Heart left ventricle (tissue), 16 donors: ENCODE measurements at regions not wholly inside any gene's neighbourhood (a gene's known extent, or its start where the extent isn't known, plus 50 kb on each side); places are given as distances from the start of the nearest gene placed in this dataset.

ENCODE experiments used
- ATAC-seq, 4 donors: fragments of 200-7000 bp; cut with Tn5 transposase; one replicate each; pipeline ENCODE4 v1.9.1; 2020 to 2022; ENCODE audit warnings: moderate library complexity in 4 of 4, mild to moderate bottlenecking in 3 of 4, moderate number of reproducible peaks in 1 of 4
- DNase-seq, 5 donors: peaks; one replicate each; pipeline ENCODE4 v3.0.0-alpha.2; 2020
- H3K27ac ChIP-seq, 12 donors: fragments of 200-600 bp; sonication (generic) in 4 of 12; one replicate each; pipeline versions ENCODE4 v1.5.0 to v1.8.0; 2016 to 2022; ENCODE audit warnings: mild to moderate bottlenecking in 2 of 12
- H3K27me3 ChIP-seq, 9 donors: fragments of 200-600 bp; sonication (generic) in 2 of 9; one replicate each; pipeline versions ENCODE4 v1.5.1 to v1.8.0; 2016 to 2022; ENCODE audit warnings: mild to moderate bottlenecking in 3 of 9
- H3K36me3 ChIP-seq, 9 donors: fragments of 200-600 bp; sonication (generic) in 2 of 9; one replicate each; pipeline versions ENCODE4 v1.5.0 to v1.8.0; 2018 to 2022; ENCODE audit warnings: mild to moderate bottlenecking in 2 of 9
- H3K4me1 ChIP-seq, 12 donors: fragments of 200-600 bp; sonication (generic) in 4 of 12; one replicate each; pipeline versions ENCODE4 v1.5.0 to v1.8.0; 2016 to 2022; ENCODE audit warnings: mild to moderate bottlenecking in 3 of 12
- H3K4me3 ChIP-seq, 12 donors: fragments of 200-600 bp; sonication (generic) in 4 of 12; one replicate each; pipeline versions ENCODE4 v1.5.0 to v1.8.0; 2017 to 2022; ENCODE audit warnings: mild to moderate bottlenecking in 9 of 12, moderate library complexity in 4 of 12
- H3K9me3 ChIP-seq, 12 donors: fragments of 200-600 bp; sonication (generic) in 4 of 12; one replicate each; pipeline versions ENCODE4 v1.5.0 to v1.8.0; 2016 to 2022; ENCODE audit warnings: mild to moderate bottlenecking in 1 of 12
- CTCF ChIP-seq, 12 donors: fragments of 200-600 bp; sonication (generic) in 4 of 12; IDR thresholded peaks; one replicate each; pipeline versions ENCODE4 v1.5.0 to v1.8.0; 2018 to 2022; ENCODE audit warnings: antibody characterized with exemption in 12 of 12, mild to moderate bottlenecking in 5 of 12
- POLR2A ChIP-seq, 2 donors: fragments of 450-650 bp; IDR thresholded peaks; one replicate each; pipeline ENCODE4 v1.6.1; 2017; ENCODE audit warnings: antibody characterized with exemption in 2 of 2, mild to moderate bottlenecking in 2 of 2, moderate library complexity in 2 of 2
- WGBS, 4 donors: extraction: QIAGEN DNeasy Blood & Tissue Kit in 2 of 4; methylation state at CpG; one replicate each; pipeline versions ENCODE4 v1.1.5 to v1.1.7; 2013 to 2018; 5-methylcytosine and 5-hydroxymethylcytosine counted together
- intact Hi-C, 10 donors: fragments of 100-400 bp; cut with DNase I; formaldehyde crosslinking; loops; one replicate each; pipeline versions ENCODE4 v1.11.1 to v1.14.2; 2022
- donor health status: ischemic (EF 13 %, LVEDD 7.1; RV severe dilation, severe dysfunction).
- donor health status: healthy with polysubstance abuse.
- donor health status: DM: no; HTN: yes; CAD: no.
- donor health status: DM: no; HTN: no; CAD: no.
- donor health status: ischemic (EF 25% LVEDD 6.9; RV normal size, moderate dysfunction).
- donor health status: ischemic (EF 25% LVEDD 5.7; RV mildly dilated, moderate dysfunction).
- donor health status: healthy.
- donor health status: DM: yes; HTN: yes; CAD: no.
- donor health status: ischemic (EF 35%, LVEDD 5.7; RV mildly dilated, moderate dysfunction).
- donor health status: nonischemic (EF 11% LVEDD 7.7; RV severe dilation, severe dysfunction).
- donor health status: DM: yes; HTN: yes; CAD: no.
- donor health status: PGD.
- donor health status: ischemic (EF 29% LVEDD 5.4; RV normal size, mild dysfunction).
- donor health status: nonischemic (EF 23%, LVEDD 6.1; RV moderate dilation, normal function).

- ATAC-seq: peak; percentile 84 to 95 (median 92)
- H3K27ac ChIP-seq: peak overlapping the region in 7 of 12 donors; percentile 55 to 95 (median 66)
- intact Hi-C loops: loop anchor here in 1 of 10 donors (10.0 kb wide), 1 partner anchor 60 kb away; no protein-coding TSS in a partner anchor
- TF ChIP-seq POLR2A (IDR thresholded peaks at IDR 0.05) (no peak), CTCF (IDR thresholded peaks at IDR 0.05) (no peak)
- peak in 2 of 5 donors; percentile 15 to 24 for DNase-seq
- peaks cover 0 to 64% (median 6%) of the 10 kb centered on the region in 12 donors for H3K9me3 ChIP-seq
- H3K4me3 ChIP-seq: no peak overlapping the region
- H3K27me3 ChIP-seq: no peaks in the 10 kb centered on the region
- H3K4me1 ChIP-seq: peaks cover 0 to 37% (median 4%) of the 10 kb centered on the region in 12 donors
- no peaks in the 10 kb centered on the region for H3K36me3 ChIP-seq
- WGBS, 4 donors: 33 to 48% (median 36%) methylated on average over 3 of the region's 3 CpGs
Observed at GRCh38 chr16:35714665-35715064, 2255.3 kb downstream of the TP53TG3F start.

GRCh38 chr16:35724551-35724950 is 2265.1 kb downstream of the TP53TG3F start:
- Histone ChIP-seq H3K27me3 (no peaks in the 10 kb centered on the region), H3K27ac (no peak overlapping the region), H3K9me3 (peaks cover 0 to 59% (median 8%) of the 10 kb centered on the region in 12 donors), H3K4me3 (no peak overlapping the region), H3K36me3 (no peaks in the 10 kb centered on the region), H3K4me1 (peaks cover 0 to 18% (median 2%) of the 10 kb centered on the region in 12 donors)
- no peak for DNase-seq
- 15 to 30% (median 22%) methylated on average over 3 of the region's 3 CpGs for WGBS, 4 donors
- peak in 2 of 4 donors; percentile 35 to 72 for ATAC-seq
- TF ChIP-seq CTCF (IDR thresholded peaks at IDR 0.05) (no peak), POLR2A (IDR thresholded peaks at IDR 0.05) (no peak)
- intact Hi-C loops: no loop called here

GRCh38 chr16:35725949-35726348 is 2266.5 kb downstream of the TP53TG3F start:
- no peak overlapping the region for H3K27ac ChIP-seq
- H3K9me3 ChIP-seq: peaks cover 0 to 52% (median 8%) of the 10 kb centered on the region in 12 donors
- peaks cover 0 to 18% (median 2%) of the 10 kb centered on the region in 12 donors for H3K4me1 ChIP-seq
- intact Hi-C loops: no loop called here
- no peaks in the 10 kb centered on the region for H3K36me3 ChIP-seq
- 38 to 61% (median 51%) methylated on average over 4 to 6 of the region's 6 CpGs for WGBS, 4 donors
- ATAC-seq: peak; percentile 75 to 84 (median 78)
- no peak for TF ChIP-seq POLR2A (IDR thresholded peaks at IDR 0.05)
- no peaks in the 10 kb centered on the region for H3K27me3 ChIP-seq
- H3K4me3 ChIP-seq: no peak overlapping the region
- no peak for DNase-seq

GRCh38 chr16:35730251-35730650 is 2270.8 kb downstream of the TP53TG3F start:
- H3K4me3 ChIP-seq: no peak overlapping the region
- ATAC-seq (no peak), DNase-seq (no peak)
- H3K9me3 ChIP-seq: peaks cover 0 to 36% (median 0%) of the 10 kb centered on the region in 12 donors
- TF ChIP-seq POLR2A (IDR thresholded peaks at IDR 0.05) (no peak), CTCF (IDR thresholded peaks at IDR 0.05) (no peak)
- H3K27me3 ChIP-seq: no peaks in the 10 kb centered on the region
- 27 to 47% (median 37%) methylated on average over 2 to 5 of the region's 5 CpGs for WGBS, 4 donors
- peaks cover 0 to 15% (median 0%) of the 10 kb centered on the region in 12 donors for H3K4me1 ChIP-seq
- no peaks in the 10 kb centered on the region for H3K36me3 ChIP-seq
- intact Hi-C loops: loop anchor here in 2 of 10 donors (10.0 kb wide), 2 partner anchors 55 to 365 kb away; no protein-coding TSS in a partner anchor
- H3K27ac ChIP-seq: no peak overlapping the region
